HG03354 (cell line): ENCODE measurements at regions not wholly inside any gene's neighbourhood (a gene's known extent, or its start where the extent isn't known, plus 50 kb on each side); places are given as distances from the start of the nearest gene placed in this dataset.
"Not testable (repeated sequence)": the region's sequence is repeated elsewhere in the genome, so short reads cannot be mapped to it uniquely, and the experiment has no call there.

ENCODE experiments used
- ATAC-seq: cut with Tn5 transposase; IDR thresholded peaks from one replicate; pipeline ENCODE4 v1.9.1; 2021; ENCODE audit warnings: mild to moderate bottlenecking; ENCODE audit not compliant: unreplicated experiment, poor library complexity, severe bottlenecking

DNA sequence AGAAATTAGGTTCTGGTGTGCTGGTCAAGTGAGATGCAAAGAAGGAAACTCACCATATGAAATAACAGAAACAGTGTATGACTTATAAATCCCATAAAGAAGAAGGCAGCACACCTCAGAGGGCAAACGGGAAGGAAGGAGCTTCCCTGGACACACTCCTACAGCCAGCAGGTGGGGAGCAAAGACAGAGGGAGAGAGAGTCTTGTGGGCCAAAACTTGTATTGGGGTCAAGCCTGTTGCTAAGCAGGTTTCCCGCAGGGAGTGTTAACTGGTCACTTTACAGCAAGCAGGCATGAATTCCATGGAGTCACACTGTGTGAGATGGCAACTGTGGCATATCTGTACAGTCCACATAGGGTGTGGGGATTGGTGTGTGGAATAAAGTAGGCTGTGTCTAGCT lies 222.9 kb upstream of the NDN start:
- ATAC-seq = no peak

- no peak for ATAC-seq
Observed at GRCh38 chr15:23912191-23912590, 225.1 kb upstream of the NDN start.

DNA sequence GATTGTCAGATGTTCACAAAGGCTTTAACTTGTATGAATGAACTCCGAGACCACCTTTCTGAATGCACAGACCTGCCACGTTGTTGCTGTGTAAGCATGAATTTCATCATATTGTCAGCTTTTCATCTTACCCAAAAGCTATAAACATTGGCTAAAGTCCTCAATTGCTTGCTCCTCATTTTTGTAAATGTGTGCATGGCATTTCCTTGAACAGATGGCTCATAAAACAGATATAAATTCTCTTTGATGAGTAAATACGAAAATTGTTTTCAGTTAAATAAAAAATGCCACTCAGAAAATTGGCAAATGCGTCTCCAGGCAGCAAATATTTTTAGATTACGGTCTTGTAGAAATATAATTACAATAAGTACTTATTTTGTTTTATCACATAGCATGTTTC lies 226.0 kb upstream of the NDN start:
- ATAC-seq = no peak

DNA sequence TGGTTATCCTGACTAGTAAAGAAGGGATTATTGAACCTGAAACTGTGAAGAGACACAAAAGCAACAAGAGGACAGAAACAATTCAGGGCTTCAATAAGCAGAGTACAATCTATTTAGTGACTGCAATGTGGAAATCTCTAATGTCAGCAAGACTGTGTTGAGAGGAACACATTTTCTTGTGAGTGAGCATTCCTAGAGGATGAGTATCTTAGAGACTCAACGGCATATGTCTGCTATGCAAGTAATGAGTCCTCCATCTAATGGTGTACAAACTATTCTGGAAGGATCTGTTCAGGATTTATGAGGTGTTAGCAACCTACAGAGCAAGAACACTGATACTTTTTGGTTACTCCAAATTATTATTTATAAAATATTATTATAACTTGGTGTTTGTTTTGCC lies 226.5 kb upstream of the NDN start:
- no peak for ATAC-seq

DNA sequence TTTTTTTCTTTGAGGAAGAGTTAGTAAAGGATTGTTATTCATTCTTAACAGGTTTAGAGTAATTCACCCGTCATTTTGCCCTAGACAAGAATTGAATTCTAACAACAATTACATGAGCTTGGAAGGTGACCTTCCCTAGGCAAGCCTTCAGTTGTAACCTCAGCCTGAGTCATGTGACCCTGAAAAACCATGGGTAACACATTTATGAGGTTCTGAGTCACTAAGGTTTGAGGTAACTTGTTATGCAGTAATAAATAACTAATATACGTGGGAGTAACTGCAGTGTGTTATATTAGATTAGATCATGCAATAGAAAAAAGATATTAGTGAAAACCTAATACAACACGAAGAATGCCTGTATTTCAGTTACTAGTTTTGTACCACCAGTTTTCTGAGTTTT lies 237.6 kb upstream of the NDN start:
- no peak for ATAC-seq

DNA sequence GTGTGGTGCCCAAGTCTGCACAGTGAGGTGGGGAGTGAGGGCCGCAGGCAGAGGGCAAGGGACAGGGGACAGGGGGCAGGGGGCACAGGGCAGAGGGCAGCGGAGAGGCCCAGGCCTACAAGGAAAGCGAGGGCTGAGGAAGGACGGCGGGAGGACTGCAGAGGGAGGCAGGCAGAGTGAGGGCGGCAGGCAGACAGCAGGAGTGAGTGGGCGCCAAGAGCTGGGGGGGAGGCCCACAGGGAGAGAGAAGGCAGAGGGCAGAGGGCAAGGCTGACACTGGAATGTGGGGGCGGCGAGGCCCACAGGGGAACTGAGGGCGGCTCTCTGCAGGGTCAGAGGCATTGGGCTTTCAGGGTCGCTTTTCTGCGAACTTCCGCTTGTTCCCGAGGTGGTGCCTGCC lies 267.8 kb upstream of the NDN start:
- ATAC-seq = no peak

DNA sequence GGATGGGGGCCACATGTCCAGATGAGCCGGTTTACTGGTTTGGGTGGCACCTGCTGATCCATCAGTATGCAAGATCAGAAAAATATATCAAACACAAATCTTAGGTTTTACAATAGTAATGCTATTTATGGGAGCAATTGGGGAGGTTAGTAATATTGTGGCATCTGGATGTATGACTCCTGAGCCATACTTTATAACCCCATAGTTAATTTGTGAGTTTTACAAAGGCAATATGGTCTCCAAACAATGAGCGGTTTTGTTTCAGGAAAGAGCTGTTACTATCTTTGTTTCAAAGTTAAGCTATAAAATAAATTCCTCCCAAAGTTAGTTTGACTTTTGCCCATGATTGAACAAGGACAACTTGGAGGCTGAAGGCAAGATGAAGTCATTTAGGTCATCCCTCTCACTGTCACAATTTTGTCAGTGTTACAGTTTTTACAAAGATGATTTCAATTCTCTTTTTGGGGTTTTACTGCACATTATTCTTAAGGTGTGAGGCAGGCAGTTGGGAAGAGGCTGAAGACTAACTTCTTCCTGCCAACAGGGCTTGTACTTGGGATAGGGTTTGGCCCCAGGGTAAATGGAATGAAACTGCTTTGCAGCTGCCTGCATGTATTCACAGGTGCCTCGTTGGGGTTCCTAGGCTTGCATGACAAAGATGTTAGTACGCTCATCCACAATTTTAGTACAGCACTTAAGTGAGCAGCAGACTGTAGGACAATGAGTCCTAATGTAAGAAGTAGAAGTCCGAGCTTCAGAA lies 296.6 kb upstream of the NDN start:
- no peak for ATAC-seq

GRCh38 chr15:23994273-23994672 lies 307.2 kb upstream of the NDN start:
- no peak for ATAC-seq

GRCh38 chr15:23998056-23998455 lies 311.0 kb upstream of the NDN start:
- ATAC-seq = no peak

- ATAC-seq = no peak
Observed at GRCh38 chr15:24008476-24008875, 321.4 kb upstream of the NDN start.

- no peak for ATAC-seq
Observed at GRCh38 chr15:24017470-24017869, 330.4 kb upstream of the NDN start.

DNA sequence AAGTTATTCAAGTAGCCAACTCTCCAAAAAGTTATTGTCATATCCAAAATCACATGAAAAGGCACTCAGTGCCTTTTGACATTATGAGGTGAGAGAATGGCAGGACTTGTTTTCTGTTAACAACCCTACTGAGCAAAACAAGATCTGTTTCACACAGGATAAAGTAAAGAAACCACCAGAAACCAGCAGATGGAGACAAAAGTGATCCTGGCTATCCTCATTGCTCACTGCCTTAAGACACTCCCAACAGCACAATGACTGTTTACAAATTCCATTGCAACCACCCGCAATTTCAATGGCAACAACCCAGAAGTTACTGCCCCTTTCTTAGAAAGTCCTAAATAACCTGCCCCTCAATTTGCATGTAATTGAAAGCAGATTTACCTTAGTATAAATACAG lies 352.6 kb upstream of the NDN start:
- ATAC-seq = no peak

DNA sequence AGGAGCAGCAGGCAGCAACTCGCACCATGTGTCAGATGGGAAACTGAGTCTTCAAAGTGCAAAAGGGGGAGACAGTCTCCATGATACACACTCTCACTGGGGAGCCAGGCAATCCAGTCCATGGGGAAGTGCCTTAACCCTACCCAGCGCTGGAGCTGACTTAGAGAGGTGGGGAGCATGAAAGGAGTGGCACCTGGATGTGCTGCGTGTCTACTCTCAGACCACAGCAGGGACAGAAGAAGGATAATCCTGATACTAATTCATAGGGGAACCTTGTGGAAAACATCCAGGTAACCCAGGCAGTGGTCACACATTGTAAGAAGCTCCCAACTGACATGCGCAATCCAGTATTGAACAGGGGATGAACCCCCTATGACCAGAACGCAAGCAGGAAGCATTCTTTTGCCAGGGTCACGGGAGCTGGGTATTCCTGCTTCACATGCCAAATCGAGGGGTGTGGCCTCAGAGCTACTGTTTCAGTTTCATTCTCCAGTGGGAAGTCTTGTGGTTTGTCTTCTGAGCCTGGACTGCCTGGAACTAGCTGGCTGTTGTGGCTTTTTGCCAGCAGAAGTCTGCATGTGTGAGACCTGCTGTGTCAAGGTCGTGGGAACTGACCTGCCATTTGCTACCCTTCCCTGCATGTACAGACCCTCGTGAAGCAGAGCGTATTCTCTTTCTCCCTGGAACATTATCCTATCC lies 367.6 kb upstream of the NDN start:
- no peak for ATAC-seq

DNA sequence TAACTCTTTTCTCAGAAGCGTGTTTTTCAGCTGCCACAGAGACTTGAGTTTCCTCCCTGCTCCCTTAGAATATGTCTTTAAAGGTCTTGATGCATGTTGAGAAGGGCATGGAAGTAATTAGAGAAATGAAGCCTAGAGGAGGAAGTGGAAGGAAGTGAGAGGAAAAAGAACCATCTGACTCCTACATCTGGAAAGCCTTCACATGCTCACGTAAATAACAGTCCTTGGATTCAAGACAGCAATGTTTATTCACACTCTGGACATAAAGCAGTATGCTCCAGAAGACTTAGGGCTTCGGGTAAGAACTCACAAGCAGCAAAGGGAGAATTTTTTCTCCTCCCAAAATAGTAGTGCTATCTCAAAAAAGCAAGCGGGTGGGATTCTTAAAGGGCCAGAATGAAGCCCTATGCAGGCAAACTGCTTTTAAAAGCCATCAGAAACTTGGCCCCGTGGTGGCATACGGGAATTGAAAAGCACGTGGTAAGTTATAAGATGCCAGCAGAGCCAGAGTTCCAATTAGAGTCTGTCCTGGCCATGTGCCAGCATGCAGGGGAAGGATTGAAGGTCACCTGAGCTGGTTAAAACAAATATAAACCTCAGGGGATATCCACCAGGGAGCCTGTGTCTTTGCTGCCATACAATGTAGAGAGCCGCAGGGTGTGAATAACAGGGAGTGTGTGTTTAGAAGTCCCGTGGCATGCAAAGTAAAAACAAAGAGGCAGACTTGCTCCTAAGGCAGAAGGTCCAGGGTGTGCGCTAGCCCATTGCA lies 380.8 kb upstream of the NDN start:
- ATAC-seq = no peak

- no peak for ATAC-seq
Observed at GRCh38 chr15:24075420-24076089, 388.4 kb upstream of the NDN start.

- ATAC-seq = no peak
Observed at GRCh38 chr15:24076090-24076784, 389.1 kb upstream of the NDN start.

GRCh38 chr15:24078310-24079029 lies 391.4 kb upstream of the NDN start:
- no peak for ATAC-seq

- not testable (repeated sequence) for ATAC-seq
Observed at GRCh38 chr15:24088941-24089340, 401.8 kb upstream of the NDN start.

GRCh38 chr15:24101503-24101902 lies 414.4 kb upstream of the NDN start:
- not testable (repeated sequence) for ATAC-seq
